HL-60 (cell line): ENCODE measurements at regions not wholly inside any gene's neighbourhood (a gene's known extent, or its start where the extent isn't known, plus 50 kb on each side); places are given as distances from the start of the nearest gene placed in this dataset.

ENCODE experiments used
- POLR2AphosphoS5 ChIP-seq: IDR thresholded peaks from 2 replicates; pipeline ENCODE4 v1.6.1; 2012; ENCODE audit warnings: low read depth
- TF ChIP-seq, protein P1 (sequence below): IDR thresholded peaks from one replicate; pipeline ENCODE4 v1.5.1; 2011; ENCODE audit warnings: low read length, control low read depth, inconsistent platforms; ENCODE audit not compliant: insufficient read depth

DNA sequence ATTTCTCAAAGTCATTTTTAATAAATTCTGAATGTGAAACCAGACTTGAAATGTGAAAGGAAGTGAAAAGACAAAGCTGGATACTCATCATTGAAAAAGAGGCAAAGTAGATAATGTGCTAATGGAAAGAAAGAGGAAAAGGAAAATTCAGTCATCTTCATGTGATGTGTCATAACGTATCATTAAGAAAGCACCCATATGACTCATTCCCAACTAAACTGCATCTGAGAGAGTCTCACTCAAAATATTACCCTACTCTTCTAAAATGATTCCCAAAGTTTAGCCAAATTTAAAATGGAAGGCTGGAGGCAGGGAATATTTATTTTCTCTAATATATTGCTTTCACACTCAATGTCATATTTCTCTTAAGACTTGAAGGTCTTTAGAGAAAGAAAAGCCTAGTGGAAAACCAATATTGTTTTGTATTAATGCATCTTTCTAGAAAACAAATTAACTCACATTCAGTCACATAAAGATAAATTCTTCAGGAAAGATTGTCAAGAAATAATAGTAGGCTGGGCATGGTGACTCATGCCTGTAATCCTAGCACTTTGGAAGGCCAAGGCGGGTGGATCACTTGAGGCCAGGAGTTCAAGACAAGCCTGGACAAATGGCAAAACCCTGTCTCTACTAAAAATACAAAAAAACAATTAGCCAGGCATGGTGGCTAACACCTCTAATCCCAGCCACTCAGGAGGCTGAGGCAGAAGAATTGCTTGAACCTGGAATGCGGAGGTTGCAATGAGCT is 129.9 kb downstream of the SLC30A10 start:
- TF ChIP-seq POLR2AphosphoS5, result no peak
- TF ChIP-seq, protein P1, sequence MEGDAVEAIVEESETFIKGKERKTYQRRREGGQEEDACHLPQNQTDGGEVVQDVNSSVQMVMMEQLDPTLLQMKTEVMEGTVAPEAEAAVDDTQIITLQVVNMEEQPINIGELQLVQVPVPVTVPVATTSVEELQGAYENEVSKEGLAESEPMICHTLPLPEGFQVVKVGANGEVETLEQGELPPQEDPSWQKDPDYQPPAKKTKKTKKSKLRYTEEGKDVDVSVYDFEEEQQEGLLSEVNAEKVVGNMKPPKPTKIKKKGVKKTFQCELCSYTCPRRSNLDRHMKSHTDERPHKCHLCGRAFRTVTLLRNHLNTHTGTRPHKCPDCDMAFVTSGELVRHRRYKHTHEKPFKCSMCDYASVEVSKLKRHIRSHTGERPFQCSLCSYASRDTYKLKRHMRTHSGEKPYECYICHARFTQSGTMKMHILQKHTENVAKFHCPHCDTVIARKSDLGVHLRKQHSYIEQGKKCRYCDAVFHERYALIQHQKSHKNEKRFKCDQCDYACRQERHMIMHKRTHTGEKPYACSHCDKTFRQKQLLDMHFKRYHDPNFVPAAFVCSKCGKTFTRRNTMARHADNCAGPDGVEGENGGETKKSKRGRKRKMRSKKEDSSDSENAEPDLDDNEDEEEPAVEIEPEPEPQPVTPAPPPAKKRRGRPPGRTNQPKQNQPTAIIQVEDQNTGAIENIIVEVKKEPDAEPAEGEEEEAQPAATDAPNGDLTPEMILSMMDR, result no peak
